Glutamatergic neuron (in vitro differentiated cells): ENCODE measurements at regions not wholly inside any gene's neighbourhood (a gene's known extent, or its start where the extent isn't known, plus 50 kb on each side); places are given as distances from the start of the nearest gene placed in this dataset.

Experiments
- DNase-seq: peaks from one replicate; pipeline ENCODE4 v3.0.0; 2022
- H3K27ac Mint-ChIP-seq: one replicate; pipeline ENCODE4 v1.8.0; 2020; ENCODE audit warnings: mild to moderate bottlenecking, mixed read lengths, inconsistent platforms; ENCODE audit not compliant: unreplicated experiment
- H3K27me3 Mint-ChIP-seq: one replicate; pipeline ENCODE4 v1.8.0; 2020; ENCODE audit warnings: mild to moderate bottlenecking, moderate library complexity, mixed read lengths, inconsistent platforms; ENCODE audit not compliant: unreplicated experiment
- H3K36me3 Mint-ChIP-seq: one replicate; pipeline ENCODE4 v1.8.0; 2020; ENCODE audit warnings: mild to moderate bottlenecking, mixed read lengths, inconsistent platforms; ENCODE audit not compliant: unreplicated experiment
- H3K4me1 Mint-ChIP-seq: one replicate; pipeline ENCODE4 v1.8.0; 2020; ENCODE audit warnings: mild to moderate bottlenecking, low read depth, mixed read lengths, inconsistent platforms; ENCODE audit not compliant: unreplicated experiment
- H3K4me3 Mint-ChIP-seq: one replicate; pipeline ENCODE4 v1.8.0; 2020; ENCODE audit warnings: mild to moderate bottlenecking, mixed read lengths, inconsistent platforms; ENCODE audit not compliant: unreplicated experiment
- H3K9me3 Mint-ChIP-seq: one replicate; pipeline ENCODE4 v1.8.0; 2020; ENCODE audit warnings: mild to moderate bottlenecking, moderate library complexity, mixed read lengths, inconsistent platforms; ENCODE audit not compliant: unreplicated experiment
- TF ChIP-seq, protein P1 (sequence below): fragments of 200-600 bp; sonication (generic); IDR thresholded peaks from one replicate; pipeline ENCODE4 v1.5.0; 2021; ENCODE audit not compliant: partially characterized antibody, unreplicated experiment

DNA sequence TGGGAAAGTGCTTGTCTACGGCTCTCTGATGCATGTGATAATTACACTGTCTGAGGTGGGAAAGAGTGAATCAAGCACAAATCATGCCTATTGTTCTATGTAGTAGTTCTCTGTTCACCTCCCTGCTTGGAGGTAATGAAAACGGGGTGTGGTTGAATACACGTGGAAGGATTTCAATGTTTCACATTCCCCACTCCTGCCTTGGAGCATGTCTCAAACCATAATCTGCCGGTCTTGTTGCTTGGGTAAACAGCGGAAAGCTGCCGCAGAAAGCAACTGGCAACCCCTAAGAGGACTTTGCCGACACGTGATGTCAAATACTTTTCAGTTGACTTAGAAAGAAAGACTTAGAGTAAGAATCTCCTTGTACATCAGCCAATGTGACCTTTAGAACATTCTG, 63.5 kb upstream of the MOCS2 start:
- no peak overlapping the region for H3K4me3 Mint-ChIP-seq
- no peak for DNase-seq
- no peak overlapping the region for H3K27ac Mint-ChIP-seq
- H3K27me3 Mint-ChIP-seq: no peaks in the 10 kb centered on the region
- H3K36me3 Mint-ChIP-seq: no peaks in the 10 kb centered on the region
- TF ChIP-seq, protein P1, sequence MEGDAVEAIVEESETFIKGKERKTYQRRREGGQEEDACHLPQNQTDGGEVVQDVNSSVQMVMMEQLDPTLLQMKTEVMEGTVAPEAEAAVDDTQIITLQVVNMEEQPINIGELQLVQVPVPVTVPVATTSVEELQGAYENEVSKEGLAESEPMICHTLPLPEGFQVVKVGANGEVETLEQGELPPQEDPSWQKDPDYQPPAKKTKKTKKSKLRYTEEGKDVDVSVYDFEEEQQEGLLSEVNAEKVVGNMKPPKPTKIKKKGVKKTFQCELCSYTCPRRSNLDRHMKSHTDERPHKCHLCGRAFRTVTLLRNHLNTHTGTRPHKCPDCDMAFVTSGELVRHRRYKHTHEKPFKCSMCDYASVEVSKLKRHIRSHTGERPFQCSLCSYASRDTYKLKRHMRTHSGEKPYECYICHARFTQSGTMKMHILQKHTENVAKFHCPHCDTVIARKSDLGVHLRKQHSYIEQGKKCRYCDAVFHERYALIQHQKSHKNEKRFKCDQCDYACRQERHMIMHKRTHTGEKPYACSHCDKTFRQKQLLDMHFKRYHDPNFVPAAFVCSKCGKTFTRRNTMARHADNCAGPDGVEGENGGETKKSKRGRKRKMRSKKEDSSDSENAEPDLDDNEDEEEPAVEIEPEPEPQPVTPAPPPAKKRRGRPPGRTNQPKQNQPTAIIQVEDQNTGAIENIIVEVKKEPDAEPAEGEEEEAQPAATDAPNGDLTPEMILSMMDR: no peak
- peaks cover 2% of the 10 kb centered on the region for H3K9me3 Mint-ChIP-seq
- H3K4me1 Mint-ChIP-seq: no peaks in the 10 kb centered on the region

DNA sequence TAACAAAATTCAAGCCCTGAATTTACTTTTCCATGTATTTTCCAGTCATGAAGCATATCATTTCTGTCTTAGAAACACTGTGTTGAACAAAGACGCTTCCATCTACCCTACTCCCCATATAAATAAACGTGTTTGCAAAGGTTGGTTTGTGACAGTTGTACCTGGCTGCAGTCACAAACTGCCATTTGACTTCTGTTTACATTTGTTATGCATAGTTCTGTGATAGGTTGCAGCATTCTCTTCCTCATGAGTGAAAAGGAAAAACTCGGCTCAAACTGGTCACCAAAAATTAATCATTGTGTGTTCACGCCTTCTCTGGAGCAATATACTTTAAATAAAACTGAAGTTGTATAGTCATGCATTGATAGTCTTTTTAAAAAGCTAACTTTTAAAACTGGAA, 69.3 kb upstream of the MOCS2 start:
- Mint-ChIP-seq H3K27me3 (no peaks in the 10 kb centered on the region), H3K9me3 (peaks cover 2% of the 10 kb centered on the region)
- no peak for DNase-seq

DNA sequence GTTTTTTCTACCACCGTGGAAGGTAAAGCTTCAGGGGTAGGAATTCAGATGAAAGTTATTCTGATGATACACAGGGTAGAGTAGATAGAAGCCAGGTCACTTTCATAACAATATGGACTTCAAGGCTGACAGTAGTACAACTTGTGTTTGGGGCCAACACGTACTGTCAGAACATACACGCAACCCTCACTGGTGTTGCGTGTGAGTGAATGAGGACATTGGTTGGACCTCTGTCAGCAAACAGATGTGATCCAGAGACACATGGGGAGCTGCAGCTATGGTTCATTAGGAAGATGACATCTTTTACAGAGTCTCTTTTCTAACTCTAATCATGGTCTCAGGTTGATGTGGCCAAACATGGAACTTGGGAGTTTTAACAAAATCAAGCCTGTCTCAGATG, 70.1 kb upstream of the MOCS2 start:
- Mint-ChIP-seq H3K27ac (no peak overlapping the region), H3K9me3 (no peaks in the 10 kb centered on the region), H3K4me1 (no peaks in the 10 kb centered on the region), H3K4me3 (no peak overlapping the region), H3K27me3 (no peaks in the 10 kb centered on the region), H3K36me3 (no peaks in the 10 kb centered on the region)
- no peak for DNase-seq
- TF ChIP-seq, protein P1: no peak

More for the DNA sequence above, 69.3 kb upstream of the MOCS2 start:
- Mint-ChIP-seq H3K36me3 (no peaks in the 10 kb centered on the region), H3K27ac (no peak overlapping the region), H3K4me3 (no peak overlapping the region), H3K4me1 (no peaks in the 10 kb centered on the region)
- TF ChIP-seq, protein P1: no peak

DNA sequence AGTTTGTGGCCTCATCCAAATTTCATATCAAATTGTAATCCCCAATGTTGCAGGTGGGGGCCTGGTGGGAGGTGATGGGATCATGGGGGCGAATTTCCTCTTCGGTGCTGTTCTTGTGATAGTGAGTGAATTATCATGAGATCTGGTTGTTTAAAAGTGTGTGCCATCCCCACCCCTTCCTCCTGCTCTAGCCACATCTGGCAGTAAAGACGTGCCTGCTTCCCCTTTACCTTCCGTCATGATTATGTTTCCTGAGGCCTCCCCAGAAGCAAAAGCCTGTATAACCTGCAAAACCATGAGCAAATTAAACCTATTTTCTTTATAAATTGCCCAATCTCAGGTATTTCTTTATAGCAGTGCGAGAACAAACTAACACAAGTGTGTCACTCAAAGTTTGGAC, 71.0 kb upstream of the MOCS2 start:
- DNase-seq: no peak
- Mint-ChIP-seq H3K4me3 (no peak overlapping the region), H3K9me3 (no peaks in the 10 kb centered on the region), H3K27me3 (no peaks in the 10 kb centered on the region), H3K36me3 (no peaks in the 10 kb centered on the region), H3K4me1 (no peaks in the 10 kb centered on the region), H3K27ac (no peak overlapping the region)
- TF ChIP-seq, protein P1: no peak

DNA sequence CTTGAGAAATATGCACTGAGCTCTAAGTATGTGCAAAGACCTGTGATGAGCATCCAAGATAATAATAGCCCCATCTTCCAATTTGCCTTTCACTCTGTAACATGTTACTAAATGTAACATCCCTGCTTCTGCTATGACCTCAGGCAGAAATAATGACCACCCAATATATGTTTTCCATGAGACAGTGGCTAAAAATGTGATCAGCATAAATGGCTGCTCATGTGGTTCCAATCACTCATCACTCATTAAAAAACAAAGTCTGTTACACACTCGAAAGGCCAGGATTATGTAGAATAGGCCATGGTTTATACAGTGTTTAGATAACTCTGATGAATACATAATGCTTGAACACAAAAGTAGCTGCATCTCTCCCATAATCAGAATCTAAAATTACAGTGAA, 71.4 kb upstream of the MOCS2 start:
- TF ChIP-seq, protein P1: no peak
- Mint-ChIP-seq H3K27ac (no peak overlapping the region), H3K9me3 (no peaks in the 10 kb centered on the region), H3K36me3 (no peaks in the 10 kb centered on the region), H3K27me3 (no peaks in the 10 kb centered on the region), H3K4me1 (no peaks in the 10 kb centered on the region), H3K4me3 (no peak overlapping the region)
- no peak for DNase-seq
